ENCODE measurements at regions not wholly inside any gene's neighbourhood (a gene's known extent, or its start where the extent isn't known, plus 50 kb on each side); places are given as distances from the start of the nearest gene placed in this dataset.

DNA sequence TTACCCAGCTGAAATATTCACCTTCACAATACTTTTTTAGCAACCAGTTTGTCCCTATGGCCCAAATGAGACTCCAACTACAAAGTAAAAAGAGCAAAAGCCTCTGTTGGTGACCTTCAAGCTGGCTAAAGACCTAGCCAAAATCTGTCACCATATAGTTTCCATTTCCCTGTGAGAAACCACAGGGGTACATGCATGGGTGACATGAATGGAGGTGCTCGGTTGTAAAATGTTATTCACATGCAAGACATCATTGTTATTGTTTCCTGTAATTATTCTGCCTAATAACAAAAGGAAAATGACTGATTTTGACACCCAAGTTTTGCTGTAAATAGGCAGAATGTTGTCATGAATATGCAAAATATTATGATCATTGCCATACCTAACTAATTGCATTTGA, 285.3 kb downstream of the ZNF608 start:
- DNase-seq (no peak), ATAC-seq (no peak)
- intact Hi-C loops (cut with DNase I; ENCODE audit: low total_unique reads) = no loop called here
- Histone ChIP-seq H3K4me1 (no peaks in the 10 kb centered on the region), H3K27ac (no peak overlapping the region), H3K36me3 (no peaks in the 10 kb centered on the region), H3K27me3 (no peaks in the 10 kb centered on the region), H3K4me3 (no peak overlapping the region), H3K9me3 (no peaks in the 10 kb centered on the region)
- TF ChIP-seq POLR2A (IDR thresholded peaks at IDR 0.05) = no peak
- TF ChIP-seq, protein P1, sequence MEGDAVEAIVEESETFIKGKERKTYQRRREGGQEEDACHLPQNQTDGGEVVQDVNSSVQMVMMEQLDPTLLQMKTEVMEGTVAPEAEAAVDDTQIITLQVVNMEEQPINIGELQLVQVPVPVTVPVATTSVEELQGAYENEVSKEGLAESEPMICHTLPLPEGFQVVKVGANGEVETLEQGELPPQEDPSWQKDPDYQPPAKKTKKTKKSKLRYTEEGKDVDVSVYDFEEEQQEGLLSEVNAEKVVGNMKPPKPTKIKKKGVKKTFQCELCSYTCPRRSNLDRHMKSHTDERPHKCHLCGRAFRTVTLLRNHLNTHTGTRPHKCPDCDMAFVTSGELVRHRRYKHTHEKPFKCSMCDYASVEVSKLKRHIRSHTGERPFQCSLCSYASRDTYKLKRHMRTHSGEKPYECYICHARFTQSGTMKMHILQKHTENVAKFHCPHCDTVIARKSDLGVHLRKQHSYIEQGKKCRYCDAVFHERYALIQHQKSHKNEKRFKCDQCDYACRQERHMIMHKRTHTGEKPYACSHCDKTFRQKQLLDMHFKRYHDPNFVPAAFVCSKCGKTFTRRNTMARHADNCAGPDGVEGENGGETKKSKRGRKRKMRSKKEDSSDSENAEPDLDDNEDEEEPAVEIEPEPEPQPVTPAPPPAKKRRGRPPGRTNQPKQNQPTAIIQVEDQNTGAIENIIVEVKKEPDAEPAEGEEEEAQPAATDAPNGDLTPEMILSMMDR (IDR thresholded peaks at IDR 0.05 in 4 of 5, conservative IDR thresholded peaks at IDR 0.05 in 1 of 5) = no peak
- in situ Hi-C loops (cut with MboI; ENCODE audit: low sequenced_read_pairs in 4 of 4) = no loop called here

DNA sequence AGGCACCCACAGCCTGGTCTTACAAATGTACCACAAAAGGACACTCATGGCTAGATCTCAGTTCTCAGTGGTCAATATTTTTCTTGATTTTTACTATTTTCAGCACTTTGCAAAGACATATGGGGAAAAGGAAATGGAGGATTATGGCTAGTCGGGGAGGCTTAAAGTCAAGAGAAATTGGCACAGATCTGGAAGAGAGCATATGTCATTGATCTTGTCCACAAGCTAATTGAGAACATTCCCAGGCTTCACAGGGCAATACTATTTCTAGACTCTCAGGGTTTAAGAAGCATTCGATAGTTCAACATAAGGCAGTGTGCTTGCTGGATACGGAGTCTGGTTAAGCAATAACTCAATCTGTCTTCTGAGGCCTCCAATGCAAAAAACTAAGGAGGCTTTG, 285.8 kb downstream of the ZNF608 start:
- intact Hi-C loops (cut with DNase I; ENCODE audit: low total_unique reads) (no loop called here), in situ Hi-C loops (cut with MboI; ENCODE audit: low sequenced_read_pairs in 4 of 4) (no loop called here)
- Histone ChIP-seq H3K4me1 (no peaks in the 10 kb centered on the region), H3K36me3 (no peaks in the 10 kb centered on the region), H3K4me3 (no peak overlapping the region), H3K9me3 (no peaks in the 10 kb centered on the region), H3K27me3 (no peaks in the 10 kb centered on the region), H3K27ac (no peak overlapping the region)
- DNase-seq = no peak
- TF ChIP-seq, protein P1 (IDR thresholded peaks at IDR 0.05 in 4 of 5, conservative IDR thresholded peaks at IDR 0.05 in 1 of 5) = no peak
- no peak for TF ChIP-seq POLR2A (IDR thresholded peaks at IDR 0.05)
- ATAC-seq = no peak

DNA sequence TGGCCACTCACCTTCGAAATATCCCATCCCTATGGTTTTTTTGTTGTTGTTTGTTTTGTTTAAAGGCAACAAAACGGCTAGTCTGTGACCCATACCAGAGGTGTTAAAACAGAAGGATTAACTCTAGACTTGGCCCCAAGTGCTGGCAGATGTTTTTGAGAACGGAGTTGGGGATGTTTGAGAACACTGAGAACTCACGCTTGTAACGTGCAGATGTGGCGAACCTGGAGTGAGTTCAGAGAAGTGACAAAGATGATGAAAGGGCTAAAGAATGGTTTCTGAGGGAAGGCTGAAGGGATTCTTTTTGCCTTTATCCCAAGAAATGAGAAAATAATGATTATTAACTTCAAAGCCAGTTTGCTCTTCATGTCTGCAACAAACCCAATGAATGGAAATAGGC, 286.5 kb downstream of the ZNF608 start:
- no peaks in the 10 kb centered on the region for H3K27me3 ChIP-seq
- no peak overlapping the region for H3K4me3 ChIP-seq
- ATAC-seq (no peak), DNase-seq (no peak)
- no peaks in the 10 kb centered on the region for H3K4me1 ChIP-seq
- intact Hi-C loops (cut with DNase I; ENCODE audit: low total_unique reads) = no loop called here
- no peaks in the 10 kb centered on the region for H3K9me3 ChIP-seq
- in situ Hi-C loops (cut with MboI; ENCODE audit: low sequenced_read_pairs in 4 of 4) = no loop called here
- H3K36me3 ChIP-seq = no peaks in the 10 kb centered on the region
- H3K27ac ChIP-seq = no peak overlapping the region
- TF ChIP-seq, protein P1 (IDR thresholded peaks at IDR 0.05 in 4 of 5, conservative IDR thresholded peaks at IDR 0.05 in 1 of 5) = no peak
- no peak for TF ChIP-seq POLR2A (IDR thresholded peaks at IDR 0.05)

DNA sequence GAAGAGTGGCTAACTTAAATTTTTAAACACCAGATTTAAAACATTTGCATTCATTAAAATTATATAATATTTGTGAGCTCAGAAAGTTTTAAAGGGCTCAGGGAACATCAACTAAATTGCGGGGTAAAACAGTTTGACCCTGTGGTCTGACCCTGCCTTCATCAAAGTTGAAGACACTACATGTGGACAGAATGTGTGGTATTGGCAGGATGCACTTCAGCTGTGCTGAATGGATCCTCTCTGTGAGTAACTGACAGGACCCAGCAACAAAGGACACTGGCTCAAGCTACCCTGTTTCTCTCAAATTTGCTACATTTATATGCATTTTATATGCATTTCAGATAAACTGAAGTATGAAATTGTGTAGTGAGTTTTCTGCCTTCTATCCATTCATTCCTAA, 288.5 kb downstream of the ZNF608 start:
- Histone ChIP-seq H3K36me3 (no peaks in the 10 kb centered on the region), H3K27me3 (no peaks in the 10 kb centered on the region), H3K27ac (no peak overlapping the region), H3K9me3 (no peaks in the 10 kb centered on the region), H3K4me1 (no peaks in the 10 kb centered on the region), H3K4me3 (no peak overlapping the region)
- no peak for ATAC-seq
- no peak for DNase-seq
- intact Hi-C loops (cut with DNase I; ENCODE audit: low total_unique reads) (no loop called here), in situ Hi-C loops (cut with MboI; ENCODE audit: low sequenced_read_pairs in 4 of 4) (no loop called here)
- TF ChIP-seq, protein P1 (IDR thresholded peaks at IDR 0.05 in 4 of 5, conservative IDR thresholded peaks at IDR 0.05 in 1 of 5) = no peak
- TF ChIP-seq POLR2A (IDR thresholded peaks at IDR 0.05) = no peak

DNA sequence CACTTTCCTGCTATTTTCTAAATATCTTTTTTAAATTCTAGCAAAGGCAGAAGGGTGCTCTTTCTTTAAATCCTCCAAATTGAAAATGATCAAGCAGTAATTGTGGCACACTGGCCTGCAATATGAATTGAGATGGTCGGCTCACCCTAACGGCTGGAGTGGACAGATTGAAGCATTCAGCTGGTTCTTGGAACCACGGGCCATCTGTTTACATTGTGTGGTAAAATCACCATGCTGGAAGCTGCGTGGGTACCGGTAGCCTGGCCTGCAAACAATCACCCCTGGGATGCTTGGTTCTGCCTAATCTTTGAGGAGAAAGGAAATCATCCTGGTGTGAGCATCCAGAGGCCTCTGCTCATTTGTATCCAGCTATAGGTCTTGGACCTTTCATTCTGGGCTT, 289.3 kb downstream of the ZNF608 start:
- H3K9me3 ChIP-seq = no peaks in the 10 kb centered on the region
- no peak overlapping the region for H3K27ac ChIP-seq
- TF ChIP-seq, protein P1 (IDR thresholded peaks at IDR 0.05 in 4 of 5, conservative IDR thresholded peaks at IDR 0.05 in 1 of 5) = peak in 1 of 5 experiments; percentile 3
- TF ChIP-seq POLR2A (IDR thresholded peaks at IDR 0.05) = no peak
- intact Hi-C loops (cut with DNase I; ENCODE audit: low total_unique reads) (no loop called here), in situ Hi-C loops (cut with MboI; ENCODE audit: low sequenced_read_pairs in 4 of 4) (no loop called here)
- H3K36me3 ChIP-seq = no peaks in the 10 kb centered on the region
- peaks cover 0 to under 1% of the 10 kb centered on the region in 2 donors for H3K4me1 ChIP-seq
- no peak overlapping the region for H3K4me3 ChIP-seq
- DNase-seq (no peak), ATAC-seq (no peak)
- H3K27me3 ChIP-seq = no peaks in the 10 kb centered on the region

All from gastrocnemius medialis (tissue), 4 donors.